NCI-H2196 treated with DMSO at 0.1 percent for 48 hours (cell line): ENCODE measurements at regions not wholly inside any gene's neighbourhood (a gene's known extent, or its start where the extent isn't known, plus 50 kb on each side); places are given as distances from the start of the nearest gene placed in this dataset.
"Not testable (repeated sequence)": the region's sequence is repeated elsewhere in the genome, so short reads cannot be mapped to it uniquely, and the experiment has no call there.

Source experiments
- DNase-seq: peaks from one replicate; lab custom pipeline; 2025; ENCODE audit not compliant: unreplicated experiment; lab: John Stamatoyannopoulos, UW

GRCh38 chr2:240252872-240253511, 112.5 kb upstream of the OTOS start:
- DNase-seq: no peak

GRCh38 chr2:240253583-240254145, 113.2 kb upstream of the OTOS start:
- DNase-seq: no peak

- DNase-seq: no peak
These were observed 114.1 kb upstream of the OTOS start for GRCh38 chr2:240254337-240255164.

- no peak for DNase-seq
These were observed 114.7 kb upstream of the OTOS start for GRCh38 chr2:240255165-240255491.

GRCh38 chr2:240255811-240256703, 115.6 kb upstream of the OTOS start:
- DNase-seq: no peak

GRCh38 chr2:240256704-240257637, 116.5 kb upstream of the OTOS start:
- DNase-seq: no peak

GRCh38 chr2:240257940-240258580, 117.6 kb upstream of the OTOS start:
- no peak for DNase-seq

- no peak for DNase-seq
These were observed 118.2 kb upstream of the OTOS start for GRCh38 chr2:240258685-240259084.

GRCh38 chr2:240259201-240259923, 118.9 kb upstream of the OTOS start:
- DNase-seq: no peak

GRCh38 chr2:240259924-240260529, 119.6 kb upstream of the OTOS start:
- no peak for DNase-seq

GRCh38 chr2:240260664-240261063, 120.2 kb upstream of the OTOS start:
- no peak for DNase-seq

- not testable (repeated sequence) for DNase-seq
These were observed 122.1 kb upstream of the OTOS start for GRCh38 chr2:240262578-240262977.

- DNase-seq: no peak
These were observed 128.9 kb upstream of the OTOS start for GRCh38 chr2:240269380-240269779.

GRCh38 chr2:240269886-240270285, 129.4 kb upstream of the OTOS start:
- DNase-seq: no peak

- no peak for DNase-seq
These were observed 131.4 kb upstream of the OTOS start for GRCh38 chr2:240271716-240272341.

GRCh38 chr2:240275386-240275785, 134.9 kb upstream of the OTOS start:
- DNase-seq: no peak

GRCh38 chr2:240277073-240277806, 136.8 kb upstream of the OTOS start:
- no peak for DNase-seq
